CD4-positive, alpha-beta T cell (primary cell): ENCODE measurements at regions not wholly inside any gene's neighbourhood (a gene's known extent, or its start where the extent isn't known, plus 50 kb on each side); places are given as distances from the start of the nearest gene placed in this dataset.

Experiments
- ATAC-seq: fragments of 200-7000 bp; cut with Tn5 transposase; one replicate; pipeline ENCODE4 v1.10.0; 2022; ENCODE audit warnings: mild to moderate bottlenecking; ENCODE audit not compliant: poor library complexity
- CTCF ChIA-PET: fragments of 350-600 bp; sonication (Branson Sonifier 250); formaldehyde crosslinking; loops from one replicate; lab custom pipeline; 2021; ENCODE audit warnings: antibody characterized with exemption, inconsistent platforms; lab: Charles Lee
- POLR2A ChIA-PET: fragments of 350-600 bp; sonication (Branson Sonifier 250); formaldehyde crosslinking; loops from one replicate; lab custom pipeline; 2021; ENCODE audit warnings: antibody characterized with exemption, inconsistent platforms; lab: Charles Lee
- DNase-seq, 14 experiments: peaks; one replicate each; pipeline ENCODE4 v3.0.0-alpha.2; 2013 to 2020; ENCODE audit warnings: mixed read lengths in 2 of 14
- H3K27ac ChIP-seq, 2 donors: one replicate each; pipeline versions ENCODE4 v1.5.1 to v1.7.0; 2013; ENCODE audit warnings: low read length in 2 of 2, low read depth in 1 of 2, mild to moderate bottlenecking in 1 of 2
- H3K27me3 ChIP-seq, 2 experiments: 1 replicate in 1 of 2; 2 replicates in 1 of 2; pipeline versions ENCODE4 v1.6.1 to v1.7.0; 2013; ENCODE audit warnings: low read length in 2 of 2, control low read depth in 1 of 2, mild to moderate bottlenecking in 1 of 2, moderate library complexity in 1 of 2; ENCODE audit not compliant: insufficient read depth in 2 of 2, control insufficient read depth in 1 of 2
- H3K36me3 ChIP-seq: one replicate; pipeline ENCODE4 v1.6.1; 2013; ENCODE audit warnings: low read length, control low read depth; ENCODE audit not compliant: insufficient read depth
- H3K4me1 ChIP-seq: one replicate; pipeline ENCODE4 v1.6.1; 2013; ENCODE audit warnings: low read length, control low read depth; ENCODE audit not compliant: insufficient read depth
- H3K4me3 ChIP-seq: one replicate; pipeline ENCODE4 v1.5.1; 2013; ENCODE audit warnings: mild to moderate bottlenecking, low read length, moderate library complexity
- H3K9me3 ChIP-seq, 2 experiments: 1 replicate in 1 of 2; 2 replicates in 1 of 2; pipeline versions ENCODE4 v1.6.1 to v1.7.0; 2013; ENCODE audit warnings: low read length in 2 of 2, mild to moderate bottlenecking in 2 of 2, control low read depth in 1 of 2, moderate library complexity in 1 of 2; ENCODE audit not compliant: control insufficient read depth in 1 of 2, insufficient read depth in 1 of 2
- H3K27ac Mint-ChIP-seq: one replicate; pipeline ENCODE4 v1.8.0; 2020; ENCODE audit warnings: mixed read lengths
- H3K27me3 Mint-ChIP-seq: one replicate; pipeline ENCODE4 v1.8.0; 2021; ENCODE audit warnings: mixed read lengths
- H3K36me3 Mint-ChIP-seq: one replicate; pipeline ENCODE4 v1.8.0; 2021; ENCODE audit warnings: low read depth, mixed read lengths
- H3K4me1 Mint-ChIP-seq: one replicate; pipeline ENCODE4 v1.8.0; 2021; ENCODE audit warnings: low read depth, mixed read lengths
- H3K4me3 Mint-ChIP-seq: one replicate; pipeline ENCODE4 v1.8.0; 2020; ENCODE audit warnings: mild to moderate bottlenecking, mixed read lengths
- H3K9me3 Mint-ChIP-seq: one replicate; pipeline ENCODE4 v1.8.0; 2020; ENCODE audit warnings: mixed read lengths
- CTCF ChIP-seq: fragments of 200-600 bp; IDR thresholded peaks from one replicate; pipeline ENCODE4 v1.8.0; 2022; ENCODE audit warnings: antibody characterized with exemption, mild to moderate bottlenecking
- intact Hi-C, 2 experiments: fragments of 100-400 bp; cut with DNase I in 1 of 2; cut with micrococcal nuclease in 1 of 2; formaldehyde crosslinking; loops; one replicate each; pipeline versions ENCODE4 v1.15.1 to v1.9.0; 2023 to 2025; cut with DNase I, micrococcal nuclease

- no peaks in the 10 kb centered on the region for H3K4me1 Mint-ChIP-seq
- ChIA-PET CTCF (no interaction called here), POLR2A (no interaction called here)
- Histone ChIP-seq H3K9me3 (peaks cover 6 to 7% of the 10 kb centered on the region in 2 experiments), H3K4me3 (no peak overlapping the region), H3K27me3 (no peaks in the 10 kb centered on the region), H3K4me1 (no peaks in the 10 kb centered on the region), H3K27ac (no peak overlapping the region), H3K36me3 (no peaks in the 10 kb centered on the region)
- intact Hi-C loops = no loop called here
- DNase-seq (no peak), ATAC-seq (no peak)
- no peak overlapping the region for H3K27ac Mint-ChIP-seq
- TF ChIP-seq CTCF = no peak
- peaks cover 24% of the 10 kb centered on the region for H3K9me3 Mint-ChIP-seq
- H3K4me3 Mint-ChIP-seq = no peak overlapping the region
- no peaks in the 10 kb centered on the region for H3K27me3 Mint-ChIP-seq
- no peaks in the 10 kb centered on the region for H3K36me3 Mint-ChIP-seq
Measured at GRCh38 chr7:53771701-53772100, 736.3 kb downstream of the POM121L12 start.

DNA sequence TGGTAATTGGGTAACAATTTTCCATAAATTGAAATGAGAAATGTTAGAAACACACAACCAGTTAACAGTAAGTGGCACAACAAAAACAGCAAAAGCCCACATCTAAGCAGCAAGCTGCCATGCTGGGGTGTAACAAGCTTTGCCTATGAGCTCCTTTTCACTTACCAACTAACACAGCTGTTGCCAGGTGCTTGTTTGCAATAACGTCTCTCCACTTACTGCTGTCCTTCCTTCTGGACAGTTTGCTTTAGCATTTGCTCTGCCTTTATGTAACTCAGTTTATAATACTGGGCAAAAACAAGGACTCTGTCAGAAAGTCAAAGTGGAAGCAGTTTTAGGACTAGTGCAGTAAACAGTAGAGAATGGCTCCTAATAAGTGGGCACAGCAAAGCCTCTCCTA, 740.9 kb downstream of the POM121L12 start:
- intact Hi-C loops = no loop called here
- DNase-seq (no peak), ATAC-seq (no peak)
- Mint-ChIP-seq H3K27ac (no peak overlapping the region), H3K36me3 (no peaks in the 10 kb centered on the region), H3K4me1 (no peaks in the 10 kb centered on the region), H3K9me3 (peaks cover 11% of the 10 kb centered on the region), H3K4me3 (no peak overlapping the region), H3K27me3 (no peaks in the 10 kb centered on the region)
- CTCF ChIA-PET = no interaction called here
- POLR2A ChIA-PET = no interaction called here
- Histone ChIP-seq H3K27ac (no peak overlapping the region), H3K4me3 (no peak overlapping the region), H3K4me1 (no peaks in the 10 kb centered on the region), H3K9me3 (peaks cover 0 to 5% of the 10 kb centered on the region in 2 experiments), H3K27me3 (no peaks in the 10 kb centered on the region), H3K36me3 (no peaks in the 10 kb centered on the region)
- TF ChIP-seq CTCF = no peak

- no peaks in the 10 kb centered on the region for H3K27me3 Mint-ChIP-seq
- no peak overlapping the region for H3K4me3 ChIP-seq
- no peaks in the 10 kb centered on the region for H3K27me3 ChIP-seq
- no peaks in the 10 kb centered on the region for H3K4me1 Mint-ChIP-seq
- DNase-seq (no peak), ATAC-seq (no peak)
- H3K4me1 ChIP-seq = no peaks in the 10 kb centered on the region
- ChIA-PET CTCF (no interaction called here), POLR2A (no interaction called here)
- H3K4me3 Mint-ChIP-seq = no peak overlapping the region
- no peak overlapping the region for H3K27ac Mint-ChIP-seq
- H3K9me3 Mint-ChIP-seq = peaks cover 4% of the 10 kb centered on the region
- no peaks in the 10 kb centered on the region for H3K36me3 Mint-ChIP-seq
- no peak for TF ChIP-seq CTCF
- intact Hi-C loops = no loop called here
- peaks cover 10 to 11% of the 10 kb centered on the region in 2 experiments for H3K9me3 ChIP-seq
- H3K27ac ChIP-seq = no peak overlapping the region
- no peaks in the 10 kb centered on the region for H3K36me3 ChIP-seq
Measured at GRCh38 chr7:53789741-53790140, 752.4 kb upstream of the VSTM2A start.
